SK-N-SH (cell line): ENCODE measurements at regions not wholly inside any gene's neighbourhood (a gene's known extent, or its start where the extent isn't known, plus 50 kb on each side); places are given as distances from the start of the nearest gene placed in this dataset.

Experiments
- CTCF ChIA-PET: fragments of 300-600, 350-600 bp; formaldehyde crosslinking; extraction: SDS; loops from one replicate; lab custom pipeline; 2021; lab: Yijun Ruan, JAX
- POLR2A ChIA-PET: fragments of 350-600 bp; sonication (Branson Sonifier 250); formaldehyde crosslinking; extraction: SDS; loops from one replicate; lab custom pipeline; 2020; ENCODE audit warnings: antibody characterized with exemption, inconsistent platforms; lab: Yijun Ruan, JAX
- DNase-seq: peaks from one replicate; pipeline ENCODE4 v3.0.0; 2012
- H2AFZ ChIP-seq: fragments of 200-600 bp; sonication (generic); 2 replicates; pipeline ENCODE4 v1.8.1; 2016; ENCODE audit warnings: antibody characterized with exemption, mild to moderate bottlenecking, low read depth
- H3F3A ChIP-seq: fragments of 200-600 bp; sonication (generic); replicated peaks from 2 replicates; pipeline ENCODE3; 2016; ENCODE audit warnings: antibody characterized with exemption, mild to moderate bottlenecking; ENCODE audit not compliant: insufficient read depth
- H3K27ac ChIP-seq, 2 experiments: fragments of 200-500 bp in 1 of 2; fragments of 200-600 bp in 1 of 2; sonication (Bioruptor generic) in 1 of 2; sonication (generic), shearing (Covaris generic) in 1 of 2; 2 replicates each; pipeline versions ENCODE4 v1.5.1 to v1.6.1; 2014 to 2016; ENCODE audit warnings: low read depth in 2 of 2, inconsistent platforms in 1 of 2, low read length in 1 of 2, mild to moderate bottlenecking in 1 of 2, mixed read lengths in 1 of 2
- H3K27me3 ChIP-seq: fragments of 200-600 bp; sonication (generic), shearing (Covaris generic); 2 replicates; pipeline ENCODE4 v1.6.1; 2016; ENCODE audit warnings: mixed run types; ENCODE audit not compliant: insufficient read depth
- H3K36me3 ChIP-seq, 2 experiments: fragments of 200-500 bp in 1 of 2; fragments of 200-600 bp in 1 of 2; sonication (Bioruptor generic) in 1 of 2; sonication (generic) in 1 of 2; replicated peaks in 1 of 2; 2 replicates each; pipeline versions ENCODE3 to v1.5.1; 2014 to 2016; ENCODE audit warnings: low read length in 1 of 2, mild to moderate bottlenecking in 1 of 2; ENCODE audit not compliant: insufficient read depth in 2 of 2, control insufficient read depth in 1 of 2
- H3K4me1 ChIP-seq, 2 experiments: fragments of 200-500 bp in 1 of 2; fragments of 200-600 bp in 1 of 2; sonication (Bioruptor generic) in 1 of 2; sonication (generic), shearing (Covaris generic) in 1 of 2; 2 replicates each; pipeline versions ENCODE4 v1.5.1 to v1.6.1; 2014 to 2016; ENCODE audit warnings: low read depth in 1 of 2, low read length in 1 of 2, mixed run types in 1 of 2; ENCODE audit not compliant: insufficient read depth in 2 of 2, control insufficient read depth in 1 of 2
- H3K4me2 ChIP-seq: fragments of 200-600 bp; sonication (generic), shearing (Covaris generic); 2 replicates; pipeline ENCODE4 v1.6.1; 2017; ENCODE audit warnings: mixed run types
- H3K4me3 ChIP-seq, 2 experiments: fragments of 200-500 bp in 1 of 2; fragments of 200-600 bp in 1 of 2; sonication (Bioruptor generic) in 1 of 2; sonication (generic), shearing (Covaris generic) in 1 of 2; 2 replicates each; pipeline versions ENCODE4 v1.5.1 to v1.8.1; 2014 to 2016; ENCODE audit warnings: low read depth in 2 of 2, inconsistent platforms in 1 of 2, low read length in 1 of 2, mild to moderate bottlenecking in 1 of 2, mixed read lengths in 1 of 2, moderate library complexity in 1 of 2
- H3K79me2 ChIP-seq: fragments of 200-600 bp; sonication (generic); 2 replicates; pipeline ENCODE4 v1.8.1; 2017; ENCODE audit warnings: mild to moderate bottlenecking; ENCODE audit not compliant: insufficient read depth
- H3K9ac ChIP-seq: fragments of 200-600 bp; sonication (generic); 2 replicates; pipeline ENCODE4 v1.6.1; 2017; ENCODE audit warnings: mixed run types
- H3K9me2 ChIP-seq: fragments of 200-600 bp; sonication (generic); 2 replicates; pipeline ENCODE4 v1.6.1; 2017; ENCODE audit warnings: mixed run types
- H3K9me3 ChIP-seq: fragments of 200-600 bp; sonication (generic); 2 replicates; pipeline ENCODE4 v1.6.1; 2017; ENCODE audit warnings: mixed run types, mild to moderate bottlenecking, moderate library complexity
- H4K20me1 ChIP-seq: fragments of 200-600 bp; sonication (generic); 2 replicates; pipeline ENCODE4 v1.6.1; 2017; ENCODE audit warnings: mild to moderate bottlenecking, mixed run types; ENCODE audit not compliant: insufficient read depth
- CTCF ChIP-seq: fragments of 200-600 bp; sonication (generic); IDR thresholded peaks from 2 replicates; pipeline ENCODE4 v1.6.1; 2017; ENCODE audit warnings: antibody characterized with exemption, mild to moderate bottlenecking, moderate library complexity
- EP300 ChIP-seq, 2 experiments: IDR thresholded peaks; 2 replicates each; pipeline versions ENCODE4 v1.4.0 to v1.6.1; 2012; ENCODE audit warnings: borderline replicate concordance in 1 of 2, low read depth in 1 of 2, low read length in 1 of 2
- EZH2phosphoT487 ChIP-seq: fragments of 200-600 bp; sonication (generic); IDR thresholded peaks from 2 replicates; pipeline ENCODE4 v1.6.1; 2017; ENCODE audit warnings: low read depth, mixed run types, mild to moderate bottlenecking, antibody characterized with exemption, moderate library complexity, borderline replicate concordance
- FOXJ3 ChIP-seq: sonication (generic); formaldehyde crosslinking; IDR thresholded peaks from 2 replicates; pipeline ENCODE4 v1.5.1; 2020; ENCODE audit warnings: mild to moderate bottlenecking, missing genetic modification reagents
- GABPA ChIP-seq: IDR thresholded peaks from 2 replicates; pipeline ENCODE4 v1.4.0; 2012; ENCODE audit warnings: low read depth, mild to moderate bottlenecking
- GATA2 ChIP-seq: sonication (generic); formaldehyde crosslinking; IDR thresholded peaks from 2 replicates; pipeline ENCODE4 v1.5.0; 2020; ENCODE audit warnings: mild to moderate bottlenecking, missing genetic modification reagents
- JUND ChIP-seq: IDR thresholded peaks from 2 replicates; pipeline ENCODE4 v1.4.0; 2012
- MEF2A ChIP-seq: IDR thresholded peaks from 2 replicates; pipeline ENCODE4 v1.4.0; 2012; ENCODE audit warnings: low read depth, borderline replicate concordance
- MXI1 ChIP-seq: IDR thresholded peaks from 2 replicates; pipeline ENCODE4 v1.6.1; 2012; ENCODE audit warnings: mild to moderate bottlenecking, low read depth, low read length, improper control_type of control experiment
- NFIC ChIP-seq: IDR thresholded peaks from 2 replicates; pipeline ENCODE4 v1.4.0; 2012; ENCODE audit warnings: borderline replicate concordance
- PBX3 ChIP-seq: IDR thresholded peaks from 2 replicates; pipeline ENCODE4; 2012
- POLR2AphosphoS5 ChIP-seq: IDR thresholded peaks from 2 replicates; pipeline ENCODE4 v1.6.1; 2012; ENCODE audit warnings: low read depth, low read length
- RAD21 ChIP-seq: IDR thresholded peaks from 2 replicates; pipeline ENCODE4 v1.6.1; 2012; ENCODE audit warnings: mild to moderate bottlenecking, low read length
- RCOR1 ChIP-seq: fragments of 150-350 bp; IDR thresholded peaks from 2 replicates; pipeline ENCODE4 v1.6.1; 2017; ENCODE audit warnings: antibody characterized with exemption, low read length
- REST ChIP-seq: IDR thresholded peaks from 2 replicates; pipeline ENCODE4 v1.6.1; 2012; ENCODE audit warnings: mild to moderate bottlenecking, low read depth, low read length, moderate library complexity
- RXRA ChIP-seq: IDR thresholded peaks from 2 replicates; pipeline ENCODE4 v1.4.0; 2012; ENCODE audit warnings: low read depth, mild to moderate bottlenecking, borderline replicate concordance
- SIN3A ChIP-seq: IDR thresholded peaks from 2 replicates; pipeline ENCODE4 v1.6.1; 2012; ENCODE audit warnings: low read depth, mild to moderate bottlenecking, low read length, moderate library complexity, borderline replicate concordance
- SMC3 ChIP-seq: IDR thresholded peaks from 2 replicates; pipeline ENCODE4 v1.6.1; 2012; ENCODE audit warnings: low read depth, low read length, improper control_type of control experiment
- TAF1 ChIP-seq: IDR thresholded peaks from 2 replicates; pipeline ENCODE4 v1.6.1; 2012; ENCODE audit warnings: low read depth, mild to moderate bottlenecking, low read length, moderate library complexity, borderline replicate concordance
- TCF12 ChIP-seq: IDR thresholded peaks from 2 replicates; pipeline ENCODE4 v1.4.0; 2012
- TEAD4 ChIP-seq: IDR thresholded peaks from 2 replicates; pipeline ENCODE4 v1.4.0; 2012; ENCODE audit warnings: mild to moderate bottlenecking, borderline replicate concordance; ENCODE audit not compliant: insufficient read depth
- USF1 ChIP-seq: IDR thresholded peaks from 2 replicates; pipeline ENCODE4 v1.4.0; 2012; ENCODE audit warnings: low read depth, borderline replicate concordance
- USF2 ChIP-seq: fragments of 150-350 bp; IDR thresholded peaks from 2 replicates; pipeline ENCODE4 v1.6.1; 2017; ENCODE audit warnings: antibody characterized with exemption, low read length, low read depth, borderline replicate concordance
- WGBS: methylation state at CpG from one replicate; pipeline ENCODE4 v1.1.6; 2017; ENCODE audit warnings: low lambda C conversion rate; 5-methylcytosine and 5-hydroxymethylcytosine counted together

- TF ChIP-seq MEF2A (no peak), TEAD4 (peak; percentile 86), JUND (peak; percentile 69), PBX3 (peak; percentile 20; the same call in 1 of the 2 replicates), GABPA (no peak), TCF12 (peak; percentile 74), RAD21 (peak; percentile 35), EZH2phosphoT487 (no peak), FOXJ3 (peak; percentile 78), SIN3A (no peak)
These were observed 72.9 kb downstream of the ZNF622 start (continued) for GRCh38 chr5:16392718-16393117.

- no peaks in the 10 kb centered on the region for H3K27me3 ChIP-seq
- no peaks in the 10 kb centered on the region for H3K9me3 ChIP-seq
- H3K36me3 ChIP-seq = no peaks in the 10 kb centered on the region
- H3K79me2 ChIP-seq = no peaks in the 10 kb centered on the region
- H3K4me1 ChIP-seq = peaks cover 8 to 12% of the 10 kb centered on the region in 2 experiments; a peak in 3 of 4 replicates
- peak overlapping the region; percentile 76 for H2AFZ ChIP-seq
- peak overlapping the region; percentile 40 to 99; a peak in 3 of 4 replicates for H3K27ac ChIP-seq
- WGBS = 29% methylated on average over 8 of the region's 8 CpGs
- ChIA-PET POLR2A (no interaction called here), CTCF (interaction anchor here (0.9 to 1.3 kb wide), 2 partner anchors 21 to 36 kb away, joined by 3 read pairs; no protein-coding TSS in a partner anchor)
- H3K4me3 ChIP-seq = no peak overlapping the region
- peak overlapping the region; percentile 32; the same call in 1 of the 2 replicates for H3K4me2 ChIP-seq
- H4K20me1 ChIP-seq = no peaks in the 10 kb centered on the region
- no peak for DNase-seq
- H3K9me2 ChIP-seq = no peaks in the 10 kb centered on the region
- H3K9ac ChIP-seq = no peak overlapping the region; the same call in 1 of the 2 replicates
- no peaks in the 10 kb centered on the region for H3F3A ChIP-seq
- TF ChIP-seq TCF12 (peak; percentile 52), TAF1 (no peak), POLR2AphosphoS5 (no peak), GATA2 (peak; percentile 11; the same call in 1 of the 2 replicates), EZH2phosphoT487 (no peak), RCOR1 (no peak), USF1 (no peak), MEF2A (no peak), EP300 (IDR thresholded peaks at IDR 0.05; ENCODE audit: borderline replicate concordance in 1 of 2, low read depth in 1 of 2, low read length in 1 of 2) (peak in 1 of 2 experiments; percentile 43; a peak in 1 of 4 replicates), SMC3 (no peak), REST (no peak), RXRA (no peak), USF2 (no peak), GABPA (no peak), NFIC (no peak), FOXJ3 (no peak), CTCF (no peak), MXI1 (no peak)
These were observed 73.5 kb downstream of the ZNF622 start for GRCh38 chr5:16391858-16392649.
